ENCODE measurements at regions not wholly inside any gene's neighbourhood (a gene's known extent, or its start where the extent isn't known, plus 50 kb on each side); places are given as distances from the start of the nearest gene placed in this dataset.
"Not testable (repeated sequence)": the region's sequence is repeated elsewhere in the genome, so short reads cannot be mapped to it uniquely, and the experiment has no call there.

GRCh38 chrY:19577250-19577649 lies 167.3 kb downstream of the KDM5D start:
- Histone ChIP-seq H3K9ac (ENCODE audit: low read depth, low read length) (no peak overlapping the region), H3K4me1 (ENCODE audit: insufficient read depth, low read length) (no peaks in the 10 kb centered on the region), H3K27ac (ENCODE audit: low read length) (no peak overlapping the region), H3K9me3 (ENCODE audit: insufficient read depth, low read depth, low read length) (no peaks in the 10 kb centered on the region), H3K27me3 (ENCODE audit: insufficient read depth, low read length) (no peaks in the 10 kb centered on the region), H3K36me3 (ENCODE audit: insufficient read depth, low read depth, low read length) (peaks cover 17% of the 10 kb centered on the region; the same call in 1 of the 2 replicates), H3K4me3 (ENCODE audit: low read length) (no peak overlapping the region)

GRCh38 chrY:19574939-19575338 lies 169.6 kb downstream of the KDM5D start:
- H3K4me3 ChIP-seq (ENCODE audit: low read length) = no peak overlapping the region
- peaks cover 4% of the 10 kb centered on the region; the same call in 1 of the 2 replicates for H3K4me1 ChIP-seq (ENCODE audit: insufficient read depth, low read length)

GRCh38 chrY:19573646-19574045 lies 170.9 kb downstream of the KDM5D start:
- no peak overlapping the region for H3K9ac ChIP-seq (ENCODE audit: low read depth, low read length)
- peaks cover 15% of the 10 kb centered on the region; the same call in 1 of the 2 replicates for H3K36me3 ChIP-seq (ENCODE audit: insufficient read depth, low read depth, low read length)
- no peaks in the 10 kb centered on the region for H3K9me3 ChIP-seq (ENCODE audit: insufficient read depth, low read depth, low read length)
- H3K4me1 ChIP-seq (ENCODE audit: insufficient read depth, low read length) = peaks cover 4% of the 10 kb centered on the region; the same call in 1 of the 2 replicates
- H3K27ac ChIP-seq (ENCODE audit: low read length) = no peak overlapping the region
- no peak overlapping the region for H3K4me3 ChIP-seq (ENCODE audit: low read length)
- H3K27me3 ChIP-seq (ENCODE audit: insufficient read depth, low read length) = no peaks in the 10 kb centered on the region

More at GRCh38 chrY:19574939-19575338, 169.6 kb downstream of the KDM5D start:
- Histone ChIP-seq H3K27ac (ENCODE audit: low read length) (no peak overlapping the region), H3K36me3 (ENCODE audit: insufficient read depth, low read depth, low read length) (peaks cover 22% of the 10 kb centered on the region; the same call in 1 of the 2 replicates), H3K9me3 (ENCODE audit: insufficient read depth, low read depth, low read length) (no peaks in the 10 kb centered on the region), H3K9ac (ENCODE audit: low read depth, low read length) (no peak overlapping the region), H3K27me3 (ENCODE audit: insufficient read depth, low read length) (no peaks in the 10 kb centered on the region)

- Histone ChIP-seq H3K4me3 (ENCODE audit: low read length) (peak overlapping the region; percentile 93; the same call in 1 of the 2 replicates), H3K9me3 (ENCODE audit: insufficient read depth, low read depth, low read length) (no peaks in the 10 kb centered on the region), H3K27me3 (ENCODE audit: insufficient read depth, low read length) (no peaks in the 10 kb centered on the region), H3K27ac (ENCODE audit: low read length) (no peak overlapping the region), H3K9ac (ENCODE audit: low read depth, low read length) (no peak overlapping the region), H3K36me3 (ENCODE audit: insufficient read depth, low read depth, low read length) (peaks cover 5% of the 10 kb centered on the region; the same call in 1 of the 2 replicates), H3K4me1 (ENCODE audit: insufficient read depth, low read length) (peaks cover 4% of the 10 kb centered on the region; the same call in 1 of the 2 replicates)
These were observed 173.5 kb downstream of the KDM5D start for GRCh38 chrY:19570999-19571398.

- H3K27ac ChIP-seq (ENCODE audit: low read length) = peak overlapping the region; percentile 81
- no peaks in the 10 kb centered on the region for H3K27me3 ChIP-seq (ENCODE audit: insufficient read depth, low read length)
- H3K4me3 ChIP-seq (ENCODE audit: low read length) = peak overlapping the region; percentile 93
- peak overlapping the region; percentile 95; the same call in 1 of the 2 replicates for H3K9ac ChIP-seq (ENCODE audit: low read depth, low read length)
- H3K36me3 ChIP-seq (ENCODE audit: insufficient read depth, low read depth, low read length) = peaks cover 5% of the 10 kb centered on the region; the same call in 1 of the 2 replicates
- no peaks in the 10 kb centered on the region for H3K9me3 ChIP-seq (ENCODE audit: insufficient read depth, low read depth, low read length)
- peaks cover 4% of the 10 kb centered on the region; the same call in 1 of the 2 replicates for H3K4me1 ChIP-seq (ENCODE audit: insufficient read depth, low read length)
These were observed 176.6 kb downstream of the KDM5D start for GRCh38 chrY:19567943-19568342.

GRCh38 chrY:19567051-19567921 lies 177.2 kb downstream of the KDM5D start:
- Histone ChIP-seq H3K36me3 (ENCODE audit: insufficient read depth, low read depth, low read length) (peaks cover 5% of the 10 kb centered on the region; the same call in 1 of the 2 replicates), H3K27me3 (ENCODE audit: insufficient read depth, low read length) (no peaks in the 10 kb centered on the region), H3K9me3 (ENCODE audit: insufficient read depth, low read depth, low read length) (no peaks in the 10 kb centered on the region), H3K4me1 (ENCODE audit: insufficient read depth, low read length) (peaks cover 4% of the 10 kb centered on the region; the same call in 1 of the 2 replicates), H3K27ac (ENCODE audit: low read length) (peak overlapping the region; percentile 81), H3K4me3 (ENCODE audit: low read length) (peak overlapping the region; percentile 93), H3K9ac (ENCODE audit: low read depth, low read length) (peak overlapping the region; percentile 95)

GRCh38 chrY:19559161-19559560 lies 185.4 kb downstream of the KDM5D start:
- Histone ChIP-seq H3K36me3 (ENCODE audit: insufficient read depth, low read depth, low read length) (no peaks in the 10 kb centered on the region), H3K9ac (ENCODE audit: low read depth, low read length) (no peak overlapping the region), H3K27ac (ENCODE audit: low read length) (no peak overlapping the region), H3K27me3 (ENCODE audit: insufficient read depth, low read length) (no peaks in the 10 kb centered on the region), H3K4me3 (ENCODE audit: low read length) (no peak overlapping the region), H3K9me3 (ENCODE audit: insufficient read depth, low read depth, low read length) (no peaks in the 10 kb centered on the region), H3K4me1 (ENCODE audit: insufficient read depth, low read length) (no peaks in the 10 kb centered on the region)

- Histone ChIP-seq H3K4me3 (ENCODE audit: low read length) (no peak overlapping the region; the same call in 1 of the 2 replicates), H3K9ac (ENCODE audit: low read depth, low read length) (no peak overlapping the region; the same call in 1 of the 2 replicates), H3K27ac (ENCODE audit: low read length) (no peak overlapping the region), H3K9me3 (ENCODE audit: insufficient read depth, low read depth, low read length) (no peaks in the 10 kb centered on the region), H3K36me3 (ENCODE audit: insufficient read depth, low read depth, low read length) (no peaks in the 10 kb centered on the region), H3K27me3 (ENCODE audit: insufficient read depth, low read length) (peaks cover 3% of the 10 kb centered on the region; the same call in 1 of the 2 replicates), H3K4me1 (ENCODE audit: insufficient read depth, low read length) (no peaks in the 10 kb centered on the region; the same call in 1 of the 2 replicates)
These were observed 194.7 kb downstream of the KDM5D start for GRCh38 chrY:19549671-19550466.

GRCh38 chrY:19541475-19542306 lies 202.8 kb downstream of the KDM5D start:
- H3K36me3 ChIP-seq (ENCODE audit: insufficient read depth, low read depth, low read length) = no peaks in the 10 kb centered on the region
- H3K4me3 ChIP-seq (ENCODE audit: low read length) = 0 out of 2 replicates have a peak overlapping the region, but pooled peaks have one; percentile 18
- H3K9me3 ChIP-seq (ENCODE audit: insufficient read depth, low read depth, low read length) = no peaks in the 10 kb centered on the region
- peaks cover 9% of the 10 kb centered on the region for H3K27me3 ChIP-seq (ENCODE audit: insufficient read depth, low read length)
- no peak overlapping the region for H3K9ac ChIP-seq (ENCODE audit: low read depth, low read length)
- no peaks in the 10 kb centered on the region for H3K4me1 ChIP-seq (ENCODE audit: insufficient read depth, low read length)
- H3K27ac ChIP-seq (ENCODE audit: low read length) = no peak overlapping the region

GRCh38 chrY:19535697-19536096 lies 208.8 kb downstream of the KDM5D start:
- H3K4me3 ChIP-seq (ENCODE audit: low read length); H3K27ac ChIP-seq (ENCODE audit: low read length); H3K27me3 ChIP-seq (ENCODE audit: insufficient read depth, low read length); H3K36me3 ChIP-seq (ENCODE audit: insufficient read depth, low read depth, low read length); H3K9ac ChIP-seq (ENCODE audit: low read depth, low read length); H3K4me1 ChIP-seq (ENCODE audit: insufficient read depth, low read length); H3K9me3 ChIP-seq (ENCODE audit: insufficient read depth, low read depth, low read length): not testable (repeated sequence)

- Histone ChIP-seq H3K9me3 (ENCODE audit: insufficient read depth, low read depth, low read length) (no peaks in the 10 kb centered on the region), H3K4me3 (ENCODE audit: low read length) (no peak overlapping the region), H3K27ac (ENCODE audit: low read length) (no peak overlapping the region), H3K36me3 (ENCODE audit: insufficient read depth, low read depth, low read length) (no peaks in the 10 kb centered on the region), H3K9ac (ENCODE audit: low read depth, low read length) (no peak overlapping the region), H3K4me1 (ENCODE audit: insufficient read depth, low read length) (no peaks in the 10 kb centered on the region), H3K27me3 (ENCODE audit: insufficient read depth, low read length) (no peaks in the 10 kb centered on the region)
These were observed 222.6 kb downstream of the KDM5D start for GRCh38 chrY:19521976-19522375.

Data from iPS-20b (cell line).